ENCODE measurements at regions not wholly inside any gene's neighbourhood (a gene's known extent, or its start where the extent isn't known, plus 50 kb on each side); places are given as distances from the start of the nearest gene placed in this dataset.

GRCh38 chr1:193589597-193590040 is 403.2 kb upstream of the B3GALT2 start:
- CTCF ChIA-PET: interaction anchor here (1.5 to 1.8 kb wide), 2 partner anchors 25 to 96 kb away, joined by 3 read pairs; no protein-coding TSS in a partner anchor
- Mint-ChIP-seq H3K27ac (peak overlapping the region in 7 of 8 donors; percentile 22 to 93 (median 70)), H3K4me3 (peak overlapping the region in 1 of 7 donors; percentile 18)

GRCh38 chr1:193588311-193589082 is 402.1 kb upstream of the B3GALT2 start:
- H3K9me3 Mint-ChIP-seq: peaks cover 0 to 3% (median 0%) of the 10 kb centered on the region in 5 donors

More at GRCh38 chr1:193589597-193590040, 403.2 kb upstream of the B3GALT2 start:
- H3K9me3 Mint-ChIP-seq: no peaks in the 10 kb centered on the region
- DNase-seq: no peak
- Histone ChIP-seq H3K27me3 (ENCODE audit: insufficient read depth, low read length, poor library complexity, severe bottlenecking) (no peaks in the 10 kb centered on the region), H3K4me3 (ENCODE audit: low read length) (no peak overlapping the region), H3K36me3 (ENCODE audit: insufficient read depth, low read length) (no peaks in the 10 kb centered on the region), H3K9me3 (ENCODE audit: low read length) (no peaks in the 10 kb centered on the region), H3K27ac (ENCODE audit: low read depth, low read length) (no peak overlapping the region), H3K4me1 (ENCODE audit: insufficient read depth, low read length) (peaks cover 12% of the 10 kb centered on the region)
- no peaks in the 10 kb centered on the region for H3K27me3 Mint-ChIP-seq
- peaks cover 0 to 10% (median 0%) of the 10 kb centered on the region in 3 donors for H3K36me3 Mint-ChIP-seq
- POLR2A ChIA-PET: no interaction called here
- H3K4me1 Mint-ChIP-seq: peaks cover 38 to 57% (median 52%) of the 10 kb centered on the region in 3 donors

GRCh38 chr1:193584731-193585239 is 398.4 kb upstream of the B3GALT2 start:
- no peaks in the 10 kb centered on the region for H3K27me3 ChIP-seq (ENCODE audit: insufficient read depth, low read length, poor library complexity, severe bottlenecking)
- no peak overlapping the region for H3K27ac Mint-ChIP-seq
- peaks cover 0 to 6% (median 0%) of the 10 kb centered on the region in 5 donors for H3K9me3 Mint-ChIP-seq
- no peak for DNase-seq
- peaks cover 8 to 20% (median 13%) of the 10 kb centered on the region in 3 donors for H3K4me1 Mint-ChIP-seq
- H3K27me3 Mint-ChIP-seq: no peaks in the 10 kb centered on the region
- H3K9me3 ChIP-seq (ENCODE audit: low read length): no peaks in the 10 kb centered on the region
- ChIA-PET POLR2A (interaction anchor here (0.6 to 0.7 kb wide), 2 partner anchors 13 to 21 kb away, joined by 3 to 5 read pairs; no protein-coding TSS in a partner anchor), CTCF (no interaction called here)
- H3K4me3 ChIP-seq (ENCODE audit: low read length): no peak overlapping the region
- no peaks in the 10 kb centered on the region for H3K36me3 ChIP-seq (ENCODE audit: insufficient read depth, low read length)
- H3K4me3 Mint-ChIP-seq: no peak overlapping the region
- no peak overlapping the region for H3K27ac ChIP-seq (ENCODE audit: low read depth, low read length)
- no peaks in the 10 kb centered on the region for H3K4me1 ChIP-seq (ENCODE audit: insufficient read depth, low read length)
- peaks cover 2 to 32% (median 2%) of the 10 kb centered on the region in 3 donors for H3K36me3 Mint-ChIP-seq

More at GRCh38 chr1:193588311-193589082, 402.1 kb upstream of the B3GALT2 start:
- Histone ChIP-seq H3K4me3 (ENCODE audit: low read length) (no peak overlapping the region), H3K4me1 (ENCODE audit: insufficient read depth, low read length) (peaks cover 10% of the 10 kb centered on the region), H3K9me3 (ENCODE audit: low read length) (no peaks in the 10 kb centered on the region), H3K27me3 (ENCODE audit: insufficient read depth, low read length, poor library complexity, severe bottlenecking) (no peaks in the 10 kb centered on the region), H3K27ac (ENCODE audit: low read depth, low read length) (no peak overlapping the region), H3K36me3 (ENCODE audit: insufficient read depth, low read length) (no peaks in the 10 kb centered on the region)
- Mint-ChIP-seq H3K36me3 (peaks cover 0 to 10% (median 0%) of the 10 kb centered on the region in 3 donors), H3K27ac (peak overlapping the region in 3 of 8 donors; percentile 49 to 79 (median 69)), H3K4me1 (peaks cover 31 to 49% (median 42%) of the 10 kb centered on the region in 3 donors), H3K27me3 (no peaks in the 10 kb centered on the region), H3K4me3 (no peak overlapping the region)
- CTCF ChIA-PET: interaction anchor here (1.8 kb wide), 1 partner anchor 95 kb away, joined by 3 read pairs; no protein-coding TSS in a partner anchor
- no peak for DNase-seq
- POLR2A ChIA-PET: no interaction called here

- Mint-ChIP-seq H3K4me3 (peak overlapping the region in 1 of 7 donors; percentile 49), H3K9me3 (peaks cover 0 to 6% (median 0%) of the 10 kb centered on the region in 5 donors), H3K4me1 (peaks cover 5 to 13% (median 8%) of the 10 kb centered on the region in 3 donors), H3K27ac (peak overlapping the region in 3 of 8 donors; percentile 4 to 70 (median 19)), H3K27me3 (peaks cover 0 to 1% of the 10 kb centered on the region in 2 donors), H3K36me3 (peaks cover 2 to 22% (median 2%) of the 10 kb centered on the region in 3 donors)
- no peak for DNase-seq
- no peaks in the 10 kb centered on the region for H3K4me1 ChIP-seq (ENCODE audit: insufficient read depth, low read length)
- no peaks in the 10 kb centered on the region for H3K9me3 ChIP-seq (ENCODE audit: low read length)
- H3K4me3 ChIP-seq (ENCODE audit: low read length): no peak overlapping the region
- ChIA-PET POLR2A (no interaction called here), CTCF (no interaction called here)
- no peaks in the 10 kb centered on the region for H3K36me3 ChIP-seq (ENCODE audit: insufficient read depth, low read length)
- H3K27ac ChIP-seq (ENCODE audit: low read depth, low read length): no peak overlapping the region
- no peaks in the 10 kb centered on the region for H3K27me3 ChIP-seq (ENCODE audit: insufficient read depth, low read length, poor library complexity, severe bottlenecking)
Measured at GRCh38 chr1:193581341-193581740, 394.9 kb upstream of the B3GALT2 start.

- Histone ChIP-seq H3K4me3 (ENCODE audit: low read length) (no peak overlapping the region), H3K9me3 (ENCODE audit: low read length) (no peaks in the 10 kb centered on the region), H3K4me1 (ENCODE audit: insufficient read depth, low read length) (no peaks in the 10 kb centered on the region), H3K27ac (ENCODE audit: low read depth, low read length) (no peak overlapping the region), H3K27me3 (ENCODE audit: insufficient read depth, low read length, poor library complexity, severe bottlenecking) (no peaks in the 10 kb centered on the region), H3K36me3 (ENCODE audit: insufficient read depth, low read length) (no peaks in the 10 kb centered on the region)
- Mint-ChIP-seq H3K9me3 (peaks cover 0 to 6% (median 0%) of the 10 kb centered on the region in 5 donors), H3K27ac (no peak overlapping the region), H3K27me3 (peaks cover 0 to 1% of the 10 kb centered on the region in 2 donors), H3K4me1 (peaks cover 5 to 13% (median 8%) of the 10 kb centered on the region in 3 donors), H3K36me3 (peaks cover 2 to 22% (median 2%) of the 10 kb centered on the region in 3 donors), H3K4me3 (no peak overlapping the region)
- CTCF ChIA-PET: interaction anchor here (0.8 to 1.2 kb wide), 2 partner anchors 8 to 12 kb away, joined by 3 to 4 read pairs; no protein-coding TSS in a partner anchor
- POLR2A ChIA-PET: no interaction called here
- DNase-seq: no peak
Measured at GRCh38 chr1:193580419-193580818, 394.0 kb upstream of the B3GALT2 start.

- Mint-ChIP-seq H3K27ac (no peak overlapping the region), H3K27me3 (peaks cover 0 to 1% of the 10 kb centered on the region in 2 donors), H3K4me3 (no peak overlapping the region), H3K9me3 (peaks cover 0 to 6% (median 0%) of the 10 kb centered on the region in 5 donors), H3K36me3 (peaks cover 2 to 24% (median 2%) of the 10 kb centered on the region in 3 donors), H3K4me1 (peaks cover 5 to 13% (median 8%) of the 10 kb centered on the region in 3 donors)
- no peaks in the 10 kb centered on the region for H3K36me3 ChIP-seq (ENCODE audit: insufficient read depth, low read length)
- ChIA-PET CTCF (interaction anchor here (1.2 kb wide), 1 partner anchor 13 kb away, joined by 4 read pairs; no protein-coding TSS in a partner anchor), POLR2A (no interaction called here)
- no peaks in the 10 kb centered on the region for H3K9me3 ChIP-seq (ENCODE audit: low read length)
- no peak overlapping the region for H3K27ac ChIP-seq (ENCODE audit: low read depth, low read length)
- H3K4me1 ChIP-seq (ENCODE audit: insufficient read depth, low read length): no peaks in the 10 kb centered on the region
- H3K4me3 ChIP-seq (ENCODE audit: low read length): no peak overlapping the region
- H3K27me3 ChIP-seq (ENCODE audit: insufficient read depth, low read length, poor library complexity, severe bottlenecking): no peaks in the 10 kb centered on the region
- DNase-seq: no peak
Measured at GRCh38 chr1:193579323-193579722, 392.9 kb upstream of the B3GALT2 start.

GRCh38 chr1:193574913-193575312 is 388.5 kb upstream of the B3GALT2 start:
- Histone ChIP-seq H3K36me3 (ENCODE audit: insufficient read depth, low read length) (no peaks in the 10 kb centered on the region), H3K4me3 (ENCODE audit: low read length) (no peak overlapping the region), H3K9me3 (ENCODE audit: low read length) (no peaks in the 10 kb centered on the region), H3K4me1 (ENCODE audit: insufficient read depth, low read length) (no peaks in the 10 kb centered on the region), H3K27me3 (ENCODE audit: insufficient read depth, low read length, poor library complexity, severe bottlenecking) (no peaks in the 10 kb centered on the region), H3K27ac (ENCODE audit: low read depth, low read length) (no peak overlapping the region)
- H3K9me3 Mint-ChIP-seq: peaks cover 3 to 26% (median 12%) of the 10 kb centered on the region in 5 donors
- H3K27ac Mint-ChIP-seq: no peak overlapping the region
- no peak overlapping the region for H3K4me3 Mint-ChIP-seq
- peaks cover 0 to 44% (median 0%) of the 10 kb centered on the region in 3 donors for H3K36me3 Mint-ChIP-seq
- ChIA-PET CTCF (no interaction called here), POLR2A (no interaction called here)
- no peak for DNase-seq
- H3K27me3 Mint-ChIP-seq: peaks cover 0 to 1% of the 10 kb centered on the region in 2 donors
- H3K4me1 Mint-ChIP-seq: peaks cover 11 to 25% (median 12%) of the 10 kb centered on the region in 3 donors

GRCh38 chr1:193569983-193570269 is 383.5 kb upstream of the B3GALT2 start:
- no peak overlapping the region for H3K4me3 ChIP-seq (ENCODE audit: low read length)
- no peaks in the 10 kb centered on the region for H3K4me1 ChIP-seq (ENCODE audit: insufficient read depth, low read length)
- H3K27ac Mint-ChIP-seq: peak overlapping the region; percentile 49 to 97 (median 93)
- H3K9me3 Mint-ChIP-seq: peaks cover 3 to 26% (median 12%) of the 10 kb centered on the region in 5 donors
- H3K27me3 Mint-ChIP-seq: no peaks in the 10 kb centered on the region
- H3K4me1 Mint-ChIP-seq: peaks cover 27 to 36% (median 34%) of the 10 kb centered on the region in 3 donors
- H3K27me3 ChIP-seq (ENCODE audit: insufficient read depth, low read length, poor library complexity, severe bottlenecking): no peaks in the 10 kb centered on the region
- CTCF ChIA-PET: no interaction called here
- no peak overlapping the region for H3K27ac ChIP-seq (ENCODE audit: low read depth, low read length)
- H3K36me3 Mint-ChIP-seq: peaks cover 0 to 59% (median 0%) of the 10 kb centered on the region in 3 donors
- POLR2A ChIA-PET: no interaction called here
- no peaks in the 10 kb centered on the region for H3K36me3 ChIP-seq (ENCODE audit: insufficient read depth, low read length)
- DNase-seq: no peak
- no peaks in the 10 kb centered on the region for H3K9me3 ChIP-seq (ENCODE audit: low read length)
- H3K4me3 Mint-ChIP-seq: peak overlapping the region in 6 of 7 donors; percentile 40 to 73 (median 63)
